BJ (cell line): ENCODE measurements at regions not wholly inside any gene's neighbourhood (a gene's known extent, or its start where the extent isn't known, plus 50 kb on each side); places are given as distances from the start of the nearest gene placed in this dataset.

Source experiments
- CTCF ChIA-PET: fragments of 350-600 bp; formaldehyde crosslinking; extraction: SDS; loops from one replicate; lab custom pipeline; 2021; ENCODE audit warnings: antibody characterized with exemption, inconsistent platforms; lab: Yijun Ruan, JAX
- POLR2A ChIA-PET: fragments of 300-600 bp; sonication (Branson Sonifier 250); formaldehyde crosslinking; extraction: SDS; loops from one replicate; lab custom pipeline; 2021; ENCODE audit warnings: antibody characterized with exemption; lab: Charles Lee
- DNase-seq: peaks from one replicate; pipeline ENCODE4 v3.0.0-alpha.2; 2011; ENCODE audit warnings: low read depth
- H3K27me3 ChIP-seq: 2 replicates; pipeline ENCODE4 v1.6.0; 2011; ENCODE audit warnings: low read length; ENCODE audit not compliant: control insufficient read depth, insufficient read depth
- H3K36me3 ChIP-seq: 2 replicates; pipeline ENCODE4 v1.5.1; 2011; ENCODE audit warnings: low read length; ENCODE audit not compliant: control insufficient read depth, insufficient read depth
- H3K4me3 ChIP-seq: 2 replicates; pipeline ENCODE4 v1.5.1; 2011; ENCODE audit warnings: low read depth, mild to moderate bottlenecking, control low read depth, low read length
- CTCF ChIP-seq: IDR thresholded peaks from 2 replicates; pipeline ENCODE4 v1.5.1; 2011; ENCODE audit warnings: low read depth, mild to moderate bottlenecking, control low read depth, inconsistent platforms, low read length, moderate library complexity; ENCODE audit not compliant: insufficient read depth

DNA sequence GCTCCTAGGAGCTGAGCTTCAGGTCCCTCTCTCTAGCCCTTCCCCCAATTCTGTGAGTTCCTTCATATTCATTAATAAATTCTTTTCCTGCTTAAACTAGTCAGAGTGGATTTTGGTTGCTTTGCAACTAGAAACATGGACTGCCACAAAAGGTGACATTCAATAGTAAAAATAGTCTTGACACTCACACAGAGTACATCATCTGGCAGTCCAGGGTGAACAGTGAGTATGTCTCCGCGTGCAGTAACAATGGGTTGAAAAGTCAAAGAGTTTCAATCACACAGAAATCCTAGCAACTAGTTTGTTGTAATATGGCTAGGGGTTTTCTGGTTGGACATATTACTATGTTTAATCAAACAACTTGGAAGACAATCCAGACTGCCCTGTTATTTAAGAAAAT is 168.8 kb upstream of the TBX20 start:
- TF ChIP-seq CTCF = no peak
- Histone ChIP-seq H3K36me3 (no peaks in the 10 kb centered on the region), H3K4me3 (no peak overlapping the region), H3K27me3 (no peaks in the 10 kb centered on the region; the same call in 1 of the 2 replicates)
- DNase-seq = no peak
- POLR2A ChIA-PET = no interaction called here
- CTCF ChIA-PET = no interaction called here

GRCh38 chr7:35420656-35421055 is 166.8 kb upstream of the TBX20 start:
- CTCF ChIA-PET = interaction anchor here (1.5 to 2.6 kb wide), 2 partner anchors 10 to 203 kb away, joined by 4 to 12 read pairs; no protein-coding TSS in a partner anchor
- TF ChIP-seq CTCF = no peak
- no peak for DNase-seq
- Histone ChIP-seq H3K4me3 (no peak overlapping the region), H3K36me3 (no peaks in the 10 kb centered on the region), H3K27me3 (no peaks in the 10 kb centered on the region; the same call in 1 of the 2 replicates)
- POLR2A ChIA-PET = no interaction called here

GRCh38 chr7:35419391-35419755 is 165.5 kb upstream of the TBX20 start:
- DNase-seq = no peak
- CTCF ChIA-PET = interaction anchor here (2.6 kb wide), 1 partner anchor 11 kb away, joined by 12 read pairs; no protein-coding TSS in a partner anchor
- H3K36me3 ChIP-seq = no peaks in the 10 kb centered on the region
- POLR2A ChIA-PET = no interaction called here
- no peak for TF ChIP-seq CTCF
- H3K4me3 ChIP-seq = no peak overlapping the region
- H3K27me3 ChIP-seq = no peaks in the 10 kb centered on the region; the same call in 1 of the 2 replicates

- no peaks in the 10 kb centered on the region for H3K36me3 ChIP-seq
- ChIA-PET CTCF (interaction anchor here (2.6 kb wide), 1 partner anchor 12 kb away, joined by 12 read pairs; no protein-coding TSS in a partner anchor), POLR2A (no interaction called here)
- H3K27me3 ChIP-seq = no peaks in the 10 kb centered on the region
- no peak overlapping the region for H3K4me3 ChIP-seq
- DNase-seq = no peak
- TF ChIP-seq CTCF = no peak
These were observed 165.0 kb upstream of the TBX20 start for GRCh38 chr7:35418716-35419390.

GRCh38 chr7:35416568-35416967 is 162.7 kb upstream of the TBX20 start:
- no peak for TF ChIP-seq CTCF
- H3K4me3 ChIP-seq = no peak overlapping the region
- no peaks in the 10 kb centered on the region for H3K27me3 ChIP-seq
- DNase-seq = no peak
- no peaks in the 10 kb centered on the region for H3K36me3 ChIP-seq
- CTCF ChIA-PET = interaction anchor here (1.8 kb wide), 1 partner anchor 8 kb away, joined by 15 read pairs; no protein-coding TSS in a partner anchor
- POLR2A ChIA-PET = no interaction called here
